GM23338 (cell line): ENCODE measurements at regions not wholly inside any gene's neighbourhood (a gene's known extent, or its start where the extent isn't known, plus 50 kb on each side); places are given as distances from the start of the nearest gene placed in this dataset.

Experiments
- ATAC-seq: fragments of 200-7000 bp; cut with Tn5 transposase; 3 replicates; pipeline ENCODE4 v1.9.1; 2020
- DNase-seq: peaks from one replicate; pipeline ENCODE4 v3.0.0-alpha.2; 2015; ENCODE audit warnings: low spot score
- H2AFZ ChIP-seq: fragments of 200-600 bp; sonication (generic); 2 replicates; pipeline ENCODE4 v1.8.0; 2016; ENCODE audit warnings: antibody characterized with exemption, mild to moderate bottlenecking, moderate library complexity
- H3F3A ChIP-seq: fragments of 200-600 bp; sonication (generic); replicated peaks from 2 replicates; pipeline ENCODE4 v1.8.0; 2017; ENCODE audit warnings: antibody characterized with exemption, mixed run types, low read depth
- H3K27ac ChIP-seq: fragments of 200-600 bp; sonication (generic); 2 replicates; pipeline ENCODE4 v1.6.1; 2016; ENCODE audit warnings: low read depth
- H3K27me3 ChIP-seq: fragments of 200-600 bp; sonication (generic); 2 replicates; pipeline ENCODE4 v1.8.0; 2016; ENCODE audit warnings: mild to moderate bottlenecking, mixed run types, moderate library complexity; ENCODE audit not compliant: insufficient read depth
- H3K36me3 ChIP-seq: fragments of 200-600 bp; sonication (generic); 2 replicates; pipeline ENCODE4 v1.8.0; 2016; ENCODE audit warnings: mild to moderate bottlenecking; ENCODE audit not compliant: insufficient read depth
- H3K4me1 ChIP-seq: fragments of 200-600 bp; sonication (generic); 2 replicates; pipeline ENCODE4 v1.8.0; 2016; ENCODE audit warnings: mild to moderate bottlenecking, moderate library complexity; ENCODE audit not compliant: insufficient read depth
- H3K4me2 ChIP-seq: fragments of 200-600 bp; sonication (generic); 2 replicates; pipeline ENCODE4 v1.7.1; 2017; ENCODE audit warnings: mixed run types
- H3K4me3 ChIP-seq: fragments of 200-600 bp; sonication (generic); 2 replicates; pipeline ENCODE4 v1.6.1; 2016; ENCODE audit warnings: mixed run types
- H3K79me2 ChIP-seq: fragments of 200-600 bp; sonication (generic); replicated peaks from 2 replicates; pipeline ENCODE4 v1.8.0; 2017; ENCODE audit warnings: mild to moderate bottlenecking; ENCODE audit not compliant: insufficient read depth
- H3K9me2 ChIP-seq: fragments of 200-600 bp; sonication (generic); 2 replicates; pipeline ENCODE4 v1.8.0; 2017; ENCODE audit not compliant: insufficient read depth
- H4K20me1 ChIP-seq: fragments of 200-600 bp; sonication (generic); replicated peaks from 2 replicates; pipeline ENCODE4 v1.8.0; 2017; ENCODE audit warnings: mild to moderate bottlenecking; ENCODE audit not compliant: insufficient read depth
- H3K27ac Mint-ChIP-seq: 2 replicates; pipeline ENCODE4 v1.8.0; 2020; ENCODE audit warnings: inconsistent platforms, mild to moderate bottlenecking, moderate library complexity, mixed read lengths
- H3K27me3 Mint-ChIP-seq: 3 replicates; pipeline ENCODE4 v1.8.0; 2022; ENCODE audit warnings: low read depth, mild to moderate bottlenecking, moderate library complexity, mixed read lengths, inconsistent platforms; ENCODE audit not compliant: insufficient read depth, poor library complexity
- H3K36me3 Mint-ChIP-seq: 3 replicates; pipeline ENCODE4 v1.8.0; 2021; ENCODE audit warnings: low read depth, mild to moderate bottlenecking, inconsistent platforms, moderate library complexity, mixed read lengths
- H3K4me1 Mint-ChIP-seq: 3 replicates; pipeline ENCODE4 v1.8.0; 2020; ENCODE audit warnings: mild to moderate bottlenecking, inconsistent platforms, mixed read lengths
- H3K4me3 Mint-ChIP-seq: 3 replicates; pipeline ENCODE4 v1.8.0; 2021; ENCODE audit warnings: moderate library complexity, mild to moderate bottlenecking, inconsistent platforms, mixed read lengths
- H3K9me3 Mint-ChIP-seq: 3 replicates; pipeline ENCODE4 v1.8.0; 2020; ENCODE audit warnings: moderate library complexity, mild to moderate bottlenecking, inconsistent platforms, mixed read lengths
- CREB1 ChIP-seq: fragments of 250-450 bp; sonication (Bioruptor Pico); IDR thresholded peaks from 2 replicates; pipeline ENCODE4 v1.5.0; 2020; ENCODE audit warnings: low read depth, mild to moderate bottlenecking, moderate library complexity
- CTCF ChIP-seq, 2 experiments: fragments of 200-600 bp in 1 of 2; sonication (generic) in 1 of 2; conservative IDR thresholded peaks; 2 replicates each; pipeline versions ENCODE4 v1.5.1 to v1.6.1; 2016 to 2017; ENCODE audit warnings: antibody characterized with exemption in 2 of 2, low read depth in 2 of 2, mild to moderate bottlenecking in 2 of 2, moderate library complexity in 1 of 2
- ETS1 ChIP-seq: IDR thresholded peaks from 2 replicates; pipeline ENCODE4 v1.6.1; 2016; ENCODE audit warnings: antibody characterized with exemption
- EZH2 ChIP-seq: fragments of 200-600 bp; sonication (generic); IDR thresholded peaks from one replicate; pipeline ENCODE4 v1.8.0; 2017; ENCODE audit warnings: antibody characterized with exemption, mild to moderate bottlenecking, low read depth; ENCODE audit not compliant: unreplicated experiment
- EZH2phosphoT487 ChIP-seq: fragments of 200-600 bp; sonication (generic); IDR thresholded peaks from one replicate; pipeline ENCODE4 v1.8.1; 2018; ENCODE audit warnings: antibody characterized with exemption; ENCODE audit not compliant: unreplicated experiment
- JUNB ChIP-seq: IDR thresholded peaks from one replicate; pipeline ENCODE4 v1.6.1; 2016; ENCODE audit warnings: antibody characterized with exemption; ENCODE audit not compliant: unreplicated experiment
- NANOG ChIP-seq: IDR thresholded peaks from 2 replicates; pipeline ENCODE4 v1.6.1; 2016; ENCODE audit warnings: antibody characterized with exemption, borderline replicate concordance
- POLR2AphosphoS5 ChIP-seq: IDR thresholded peaks from 2 replicates; pipeline ENCODE4 v1.6.1; 2016; ENCODE audit warnings: antibody characterized with exemption, low read depth
- REST ChIP-seq: IDR thresholded peaks from one replicate; pipeline ENCODE4 v1.6.1; 2018; ENCODE audit warnings: antibody characterized with exemption; ENCODE audit not compliant: unreplicated experiment
- STAT1 ChIP-seq: IDR thresholded peaks from one replicate; pipeline ENCODE4 v1.6.1; 2016; ENCODE audit warnings: antibody characterized with exemption; ENCODE audit not compliant: unreplicated experiment
- ZNF114 ChIP-seq: fragments of 250-450 bp; sonication (Bioruptor Pico); IDR thresholded peaks from 2 replicates; pipeline ENCODE4 v1.5.0; 2020; ENCODE audit warnings: mild to moderate bottlenecking, moderate library complexity
- ZNF331 ChIP-seq: fragments of 250-450 bp; sonication (Bioruptor Pico); IDR thresholded peaks from 2 replicates; pipeline ENCODE4 v1.5.0; 2020; ENCODE audit warnings: low read depth, mild to moderate bottlenecking, moderate library complexity
- ZNF462 ChIP-seq: fragments of 250-450 bp; sonication (Bioruptor Pico); IDR thresholded peaks from 2 replicates; pipeline ENCODE4 v1.5.0; 2020; ENCODE audit warnings: mild to moderate bottlenecking, moderate library complexity

GRCh38 chr11:28657378-28658030 lies 549.3 kb downstream of the METTL15 start:
- no peaks in the 10 kb centered on the region for H3F3A ChIP-seq
- no peak for TF ChIP-seq CTCF (conservative IDR thresholded peaks at IDR 0.05; ENCODE audit: low read depth in 2 of 2)
- TF ChIP-seq CREB1 (CRISPR knock-in tag), result no peak
- TF ChIP-seq ZNF462 (CRISPR knock-in tag), result no peak
- TF ChIP-seq STAT1, result no peak
- TF ChIP-seq ZNF331 (CRISPR knock-in tag), result no peak
- no peak for TF ChIP-seq NANOG
- TF ChIP-seq POLR2AphosphoS5, result no peak
- TF ChIP-seq EZH2phosphoT487, result no peak
- TF ChIP-seq REST, result no peak
- TF ChIP-seq JUNB, result no peak
- TF ChIP-seq ZNF114 (CRISPR knock-in tag), result no peak
- TF ChIP-seq EZH2, result no peak
- no peak for TF ChIP-seq ETS1
- no peaks in the 10 kb centered on the region for H3K36me3 Mint-ChIP-seq
- no peak overlapping the region; the same call in 1 of the 2 replicates for H2AFZ ChIP-seq
- H3K27ac Mint-ChIP-seq, result no peak overlapping the region
- no peaks in the 10 kb centered on the region for H3K4me1 ChIP-seq
- ATAC-seq (no peak), DNase-seq (no peak)
- no peaks in the 10 kb centered on the region for H4K20me1 ChIP-seq
- H3K27me3 ChIP-seq, result no peaks in the 10 kb centered on the region
- H3K9me2 ChIP-seq, result 0 out of 2 replicates have a peak, but pooled peaks cover 5% of the 10 kb centered on the region
- no peaks in the 10 kb centered on the region for H3K36me3 ChIP-seq
- H3K27ac ChIP-seq, result no peak overlapping the region
- H3K4me1 Mint-ChIP-seq, result no peaks in the 10 kb centered on the region
- H3K4me3 Mint-ChIP-seq, result no peak overlapping the region
- H3K79me2 ChIP-seq, result no peaks in the 10 kb centered on the region
- H3K4me2 ChIP-seq, result no peak overlapping the region
- H3K27me3 Mint-ChIP-seq, result peaks cover 2% of the 10 kb centered on the region
- no peak overlapping the region for H3K4me3 ChIP-seq
- H3K9me3 Mint-ChIP-seq, result no peaks in the 10 kb centered on the region
